H9 (cell line): ENCODE measurements at regions not wholly inside any gene's neighbourhood (a gene's known extent, or its start where the extent isn't known, plus 50 kb on each side); places are given as distances from the start of the nearest gene placed in this dataset.

Experiments
- DNase-seq: peaks from one replicate; pipeline ENCODE4 v3.0.0-alpha.2; 2017
- H2AFZ ChIP-seq: one replicate; pipeline ENCODE4 v1.6.1; 2013; ENCODE audit warnings: mild to moderate bottlenecking, low read length, control low read depth, moderate library complexity
- H2AK5ac ChIP-seq: 2 replicates; pipeline ENCODE4 v1.6.1; 2013; ENCODE audit warnings: low read length, control low read depth, mixed read lengths; ENCODE audit not compliant: insufficient read length
- H2BK120ac ChIP-seq: one replicate; pipeline ENCODE4 v1.6.1; 2013; ENCODE audit warnings: low read depth, mild to moderate bottlenecking, low read length, control low read depth, inconsistent platforms; ENCODE audit not compliant: poor library complexity, severe bottlenecking
- H2BK12ac ChIP-seq: 2 replicates; pipeline ENCODE4 v1.6.1; 2013; ENCODE audit warnings: low read length, control low read depth, mixed read lengths, low read depth; ENCODE audit not compliant: insufficient read length
- H2BK15ac ChIP-seq: 2 replicates; pipeline ENCODE4 v1.6.1; 2013; ENCODE audit warnings: low read depth, low read length, control low read depth
- H2BK20ac ChIP-seq: one replicate; pipeline ENCODE4 v1.6.1; 2013; ENCODE audit warnings: low read depth, mild to moderate bottlenecking, low read length, control low read depth, inconsistent platforms; ENCODE audit not compliant: poor library complexity, severe bottlenecking
- H2BK5ac ChIP-seq: 2 replicates; pipeline ENCODE4 v1.6.1; 2013; ENCODE audit warnings: low read length, control low read depth, mixed read lengths; ENCODE audit not compliant: insufficient read length
- H3K14ac ChIP-seq: 2 replicates; pipeline ENCODE4 v1.6.1; 2013; ENCODE audit warnings: low read length, control low read depth; ENCODE audit not compliant: insufficient read depth
- H3K18ac ChIP-seq: 2 replicates; pipeline ENCODE4 v1.6.1; 2013; ENCODE audit warnings: low read depth, mild to moderate bottlenecking, mixed read lengths, low read length, control low read depth; ENCODE audit not compliant: insufficient read length
- H3K23ac ChIP-seq: 2 replicates; pipeline ENCODE4 v1.6.1; 2013; ENCODE audit warnings: low read length, control low read depth, mixed read lengths, low read depth; ENCODE audit not compliant: insufficient read length
- H3K23me2 ChIP-seq: 2 replicates; pipeline ENCODE4 v1.6.1; 2013; ENCODE audit warnings: low read depth, mild to moderate bottlenecking, mixed read lengths, low read length, control low read depth; ENCODE audit not compliant: insufficient read length, poor library complexity, severe bottlenecking
- H3K27ac ChIP-seq: 2 replicates; pipeline ENCODE4 v1.5.1; 2013; ENCODE audit warnings: low read length, control low read depth, mixed read lengths, low read depth; ENCODE audit not compliant: insufficient read length
- H3K27me3 ChIP-seq: 2 replicates; pipeline ENCODE4 v1.6.1; 2013; ENCODE audit warnings: low read length, control low read depth, inconsistent platforms; ENCODE audit not compliant: insufficient read depth
- H3K4ac ChIP-seq: 2 replicates; pipeline ENCODE4 v1.6.1; 2013; ENCODE audit warnings: low read depth, mild to moderate bottlenecking, control low read depth, inconsistent platforms, low read length, moderate library complexity
- H3K4me1 ChIP-seq: 2 replicates; pipeline ENCODE4 v1.6.1; 2013; ENCODE audit warnings: low read length, control low read depth, inconsistent platforms; ENCODE audit not compliant: insufficient read depth
- H3K4me2 ChIP-seq: 2 replicates; pipeline ENCODE4 v1.6.1; 2013; ENCODE audit warnings: low read length, control low read depth, mixed read lengths; ENCODE audit not compliant: insufficient read length, insufficient read depth
- H3K56ac ChIP-seq: 2 replicates; pipeline ENCODE4 v1.6.1; 2013; ENCODE audit warnings: low read depth, mild to moderate bottlenecking, mixed read lengths, low read length, control low read depth; ENCODE audit not compliant: insufficient read length
- H3K79me1 ChIP-seq: 2 replicates; pipeline ENCODE4 v1.6.1; 2013; ENCODE audit warnings: low read depth, mild to moderate bottlenecking, moderate library complexity, low read length, control low read depth, inconsistent platforms; ENCODE audit not compliant: insufficient read depth, poor library complexity, severe bottlenecking
- H3K79me2 ChIP-seq: 2 replicates; pipeline ENCODE4 v1.6.1; 2013; ENCODE audit warnings: low read length, control low read depth, inconsistent platforms; ENCODE audit not compliant: insufficient read depth
- H3K9ac ChIP-seq: 2 replicates; pipeline ENCODE4 v1.6.1; 2013; ENCODE audit warnings: low read length, control low read depth, mixed read lengths; ENCODE audit not compliant: insufficient read length; ENCODE audit errors: extremely low read depth
- H3K9me3 ChIP-seq: one replicate; pipeline ENCODE4 v1.6.1; 2013; ENCODE audit warnings: low read depth, low read length, inconsistent platforms; ENCODE audit not compliant: control insufficient read depth
- H3T11ph ChIP-seq: one replicate; pipeline ENCODE4 v1.6.1; 2013; ENCODE audit warnings: mild to moderate bottlenecking, low read length, control low read depth, inconsistent platforms
- H4K20me1 ChIP-seq: one replicate; pipeline ENCODE4 v1.6.1; 2013; ENCODE audit not compliant: control insufficient read depth, insufficient read length, insufficient read depth
- H4K5ac ChIP-seq: 2 replicates; pipeline ENCODE4 v1.6.1; 2013; ENCODE audit warnings: low read depth, mild to moderate bottlenecking, mixed read lengths, low read length, control low read depth; ENCODE audit not compliant: insufficient read length
- H4K8ac ChIP-seq: replicated peaks from 2 replicates; pipeline ENCODE4 v1.6.1; 2013; ENCODE audit warnings: low read length, control low read depth, mixed read lengths, low read depth; ENCODE audit not compliant: insufficient read length
- H4K91ac ChIP-seq: 2 replicates; pipeline ENCODE4 v1.6.1; 2013; ENCODE audit warnings: low read depth, mild to moderate bottlenecking, moderate library complexity, mixed read lengths, low read length, control low read depth; ENCODE audit not compliant: insufficient read length
- H3K27ac Mint-ChIP-seq, 3 experiments: 2 replicates in 2 of 3; 3 replicates in 1 of 3; pipeline ENCODE4 v1.8.0; 2020 to 2021; ENCODE audit warnings: mixed read lengths in 3 of 3, mild to moderate bottlenecking in 1 of 3, moderate library complexity in 1 of 3
- H3K27me3 Mint-ChIP-seq: 2 replicates; pipeline ENCODE4 v1.8.0; 2021; ENCODE audit warnings: low read depth, mild to moderate bottlenecking, moderate library complexity, mixed read lengths
- H3K36me3 Mint-ChIP-seq, 3 experiments: 2 replicates in 2 of 3; 3 replicates in 1 of 3; pipeline ENCODE4 v1.8.0; 2020 to 2021; ENCODE audit warnings: low read depth in 3 of 3, mixed read lengths in 3 of 3; ENCODE audit not compliant: insufficient read depth in 1 of 3
- H3K4me1 Mint-ChIP-seq, 2 experiments: 2 replicates each; pipeline ENCODE4 v1.8.0; 2020; ENCODE audit warnings: mixed read lengths in 2 of 2
- H3K4me3 Mint-ChIP-seq, 2 experiments: 2 replicates in 1 of 2; 3 replicates in 1 of 2; pipeline ENCODE4 v1.8.0; 2020 to 2021; ENCODE audit warnings: mild to moderate bottlenecking in 2 of 2, mixed read lengths in 2 of 2, moderate library complexity in 1 of 2
- H3K9me3 Mint-ChIP-seq, 2 experiments: 2 replicates in 1 of 2; 3 replicates in 1 of 2; pipeline ENCODE4 v1.8.0; 2020; ENCODE audit warnings: mild to moderate bottlenecking in 2 of 2, mixed read lengths in 2 of 2, moderate library complexity in 1 of 2
- CTCF ChIP-seq: fragments of 200-600 bp; sonication (generic); conservative IDR thresholded peaks from 3 replicates; pipeline ENCODE4 v1.8.0; 2021; ENCODE audit warnings: antibody characterized with exemption, mild to moderate bottlenecking
- WGBS: extraction: QIAGEN DNeasy Blood & Tissue Kit; methylation state at CpG from one replicate; pipeline ENCODE4 v1.1.7; 2013; ENCODE audit warnings: missing lambda C conversion rate, low lambda C conversion rate, mixed read lengths; ENCODE audit not compliant: insufficient read length; ENCODE audit errors: extremely low coverage; 5-methylcytosine and 5-hydroxymethylcytosine counted together

- Histone ChIP-seq H3K4me1 (no peaks in the 10 kb centered on the region), H3K9ac (no peak overlapping the region), H3K23me2 (no peaks in the 10 kb centered on the region), H4K8ac (no peak overlapping the region), H2AFZ (no peak overlapping the region), H3K27ac (no peak overlapping the region), H3K27me3 (no peaks in the 10 kb centered on the region), H3K4me2 (no peak overlapping the region), H3K79me1 (no peaks in the 10 kb centered on the region), H3K79me2 (no peaks in the 10 kb centered on the region), H3T11ph (no peak overlapping the region), H2AK5ac (no peak overlapping the region), H3K56ac (no peak overlapping the region), H2BK120ac (no peak overlapping the region), H3K4ac (no peak overlapping the region), H4K91ac (no peak overlapping the region), H2BK15ac (no peak overlapping the region), H3K9me3 (no peaks in the 10 kb centered on the region), H3K18ac (no peak overlapping the region), H2BK20ac (no peak overlapping the region), H3K23ac (no peak overlapping the region), H4K5ac (no peak overlapping the region), H2BK12ac (no peak overlapping the region), H3K14ac (no peak overlapping the region), H4K20me1 (no peaks in the 10 kb centered on the region), H2BK5ac (no peak overlapping the region)
- Mint-ChIP-seq H3K36me3 (no peaks in the 10 kb centered on the region), H3K27me3 (no peaks in the 10 kb centered on the region), H3K4me3 (no peak overlapping the region), H3K27ac (no peak overlapping the region), H3K4me1 (peaks cover 6 to 10% of the 10 kb centered on the region in 2 experiments), H3K9me3 (no peaks in the 10 kb centered on the region)
- WGBS, result 100% methylated on average over 1 of the region's 4 CpGs
- TF ChIP-seq CTCF, result no peak
- no peak for DNase-seq
Measured at GRCh38 chr2:181394741-181395437, 62.3 kb upstream of the ITGA4 start.
